ENCODE measurements at regions not wholly inside any gene's neighbourhood (a gene's known extent, or its start where the extent isn't known, plus 50 kb on each side); places are given as distances from the start of the nearest gene placed in this dataset.

GRCh38 chr13:78997902-78998629 lies 339.1 kb upstream of the OBI1 start:
- no peak for DNase-seq (ENCODE audit: low read depth in 4 of 4, low spot score in 3 of 4)

GRCh38 chr13:78993792-78994191 lies 334.8 kb upstream of the OBI1 start:
- no peak for DNase-seq (ENCODE audit: low read depth in 4 of 4, low spot score in 3 of 4)

GRCh38 chr13:78981913-78982312 lies 323.0 kb upstream of the OBI1 start:
- no peak for DNase-seq (ENCODE audit: low read depth in 4 of 4, low spot score in 3 of 4)

GRCh38 chr13:78979349-78979748 lies 320.4 kb upstream of the OBI1 start:
- no peak for DNase-seq (ENCODE audit: low read depth in 4 of 4, low spot score in 3 of 4)

GRCh38 chr13:78978381-78978998 lies 319.5 kb upstream of the OBI1 start:
- DNase-seq (ENCODE audit: low read depth in 4 of 4, low spot score in 3 of 4): peak; percentile 2 to 36 (median 28)

- no peak for DNase-seq (ENCODE audit: low read depth in 4 of 4, low spot score in 3 of 4)
Measured at GRCh38 chr13:78977311-78977710, 318.4 kb upstream of the OBI1 start.

GRCh38 chr13:78976696-78977095 lies 317.7 kb upstream of the OBI1 start:
- no peak for DNase-seq (ENCODE audit: low read depth in 4 of 4, low spot score in 3 of 4)

- DNase-seq (ENCODE audit: low read depth in 4 of 4, low spot score in 3 of 4): no peak
Measured at GRCh38 chr13:78972561-78972960, 313.6 kb upstream of the OBI1 start.

GRCh38 chr13:78971355-78972025 lies 312.5 kb upstream of the OBI1 start:
- no peak for DNase-seq (ENCODE audit: low read depth in 4 of 4, low spot score in 3 of 4)

- DNase-seq (ENCODE audit: low read depth in 4 of 4, low spot score in 3 of 4): no peak
Measured at GRCh38 chr13:78960881-78961280, 301.9 kb upstream of the OBI1 start.

GRCh38 chr13:78958006-78958405 lies 299.1 kb upstream of the OBI1 start:
- DNase-seq (ENCODE audit: low read depth in 4 of 4, low spot score in 3 of 4): no peak

- no peak for DNase-seq (ENCODE audit: low read depth in 4 of 4, low spot score in 3 of 4)
Measured at GRCh38 chr13:78940455-78941130, 281.6 kb upstream of the OBI1 start.

GRCh38 chr13:78934336-78934735 lies 275.4 kb upstream of the OBI1 start:
- DNase-seq (ENCODE audit: low read depth in 4 of 4, low spot score in 3 of 4): no peak

GRCh38 chr13:78915015-78915414 lies 256.1 kb upstream of the OBI1 start:
- no peak for DNase-seq (ENCODE audit: low read depth in 4 of 4, low spot score in 3 of 4)

GRCh38 chr13:78913656-78914055 lies 254.7 kb upstream of the OBI1 start:
- no peak for DNase-seq (ENCODE audit: low read depth in 4 of 4, low spot score in 3 of 4)

GRCh38 chr13:78910147-78910546 lies 251.2 kb upstream of the OBI1 start:
- DNase-seq (ENCODE audit: low read depth in 4 of 4, low spot score in 3 of 4): no peak

- DNase-seq (ENCODE audit: low read depth in 4 of 4, low spot score in 3 of 4): no peak
Measured at GRCh38 chr13:78909276-78909675, 250.3 kb upstream of the OBI1 start.

- no peak for DNase-seq (ENCODE audit: low read depth in 4 of 4, low spot score in 3 of 4)
Measured at GRCh38 chr13:78907006-78907405, 248.1 kb upstream of the OBI1 start.

- DNase-seq (ENCODE audit: low read depth in 4 of 4, low spot score in 3 of 4): no peak
Measured at GRCh38 chr13:78897200-78897599, 238.2 kb upstream of the OBI1 start.

GRCh38 chr13:78884571-78884970 lies 225.6 kb upstream of the OBI1 start:
- no peak for DNase-seq (ENCODE audit: low read depth in 4 of 4, low spot score in 3 of 4)

- no peak for DNase-seq (ENCODE audit: low read depth in 4 of 4, low spot score in 3 of 4)
Measured at GRCh38 chr13:78881751-78882150, 222.8 kb upstream of the OBI1 start.
